ENCODE measurements at regions not wholly inside any gene's neighbourhood (a gene's known extent, or its start where the extent isn't known, plus 50 kb on each side); places are given as distances from the start of the nearest gene placed in this dataset.

DNA sequence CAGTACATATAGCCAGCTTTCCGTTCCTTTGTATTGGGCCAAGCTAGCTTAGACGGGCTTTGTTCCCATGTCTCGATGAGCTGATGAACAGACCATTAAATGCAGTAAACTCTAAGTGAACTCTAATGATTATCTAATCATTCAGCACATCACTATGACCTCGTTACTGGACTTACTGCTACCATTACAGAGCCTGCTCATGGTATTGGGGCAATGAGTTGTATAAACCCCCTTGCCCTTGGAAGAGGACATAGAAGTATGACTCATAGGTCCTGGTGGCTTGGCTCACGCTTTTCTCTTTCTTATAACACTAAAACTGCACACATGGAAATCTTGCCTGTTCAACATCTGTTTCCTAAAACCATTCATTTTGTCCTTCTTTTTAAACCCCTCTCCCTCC is 93.6 kb upstream of the DYNLRB2 start:
- Histone ChIP-seq H3K4me3 (ENCODE audit: low read length) (no peak overlapping the region), H3K27ac (ENCODE audit: low read length) (no peak overlapping the region), H3K27me3 (ENCODE audit: low read length) (0 out of 2 replicates have a peak, but pooled peaks cover 12% of the 10 kb centered on the region), H2AFZ (ENCODE audit: low read length) (no peak overlapping the region), H4K20me1 (ENCODE audit: low read length) (no peaks in the 10 kb centered on the region), H3K79me2 (ENCODE audit: low read length) (no peaks in the 10 kb centered on the region), H3K4me1 (ENCODE audit: insufficient read depth, low read length) (no peaks in the 10 kb centered on the region), H3K9me3 (ENCODE audit: low read length) (no peaks in the 10 kb centered on the region), H3K36me3 (ENCODE audit: low read depth, low read length) (no peaks in the 10 kb centered on the region), H3F3A (ENCODE audit: low read length, unreplicated experiment) (no peaks in the 10 kb centered on the region), H3K9me2 (replicated peaks; ENCODE audit: low read length) (no peaks in the 10 kb centered on the region), H3K9ac (ENCODE audit: low read length) (no peak overlapping the region), H3K4me2 (ENCODE audit: low read length) (no peak overlapping the region)
- CTCF ChIA-PET: no interaction called here
- DNase-seq: no peak
- intact Hi-C loops (cut with micrococcal nuclease): no loop called here
- TF ChIP-seq EZH2phosphoT487 (IDR thresholded peaks at IDR 0.05; ENCODE audit: borderline replicate concordance, low read length): no peak
- TF ChIP-seq, protein P1, sequence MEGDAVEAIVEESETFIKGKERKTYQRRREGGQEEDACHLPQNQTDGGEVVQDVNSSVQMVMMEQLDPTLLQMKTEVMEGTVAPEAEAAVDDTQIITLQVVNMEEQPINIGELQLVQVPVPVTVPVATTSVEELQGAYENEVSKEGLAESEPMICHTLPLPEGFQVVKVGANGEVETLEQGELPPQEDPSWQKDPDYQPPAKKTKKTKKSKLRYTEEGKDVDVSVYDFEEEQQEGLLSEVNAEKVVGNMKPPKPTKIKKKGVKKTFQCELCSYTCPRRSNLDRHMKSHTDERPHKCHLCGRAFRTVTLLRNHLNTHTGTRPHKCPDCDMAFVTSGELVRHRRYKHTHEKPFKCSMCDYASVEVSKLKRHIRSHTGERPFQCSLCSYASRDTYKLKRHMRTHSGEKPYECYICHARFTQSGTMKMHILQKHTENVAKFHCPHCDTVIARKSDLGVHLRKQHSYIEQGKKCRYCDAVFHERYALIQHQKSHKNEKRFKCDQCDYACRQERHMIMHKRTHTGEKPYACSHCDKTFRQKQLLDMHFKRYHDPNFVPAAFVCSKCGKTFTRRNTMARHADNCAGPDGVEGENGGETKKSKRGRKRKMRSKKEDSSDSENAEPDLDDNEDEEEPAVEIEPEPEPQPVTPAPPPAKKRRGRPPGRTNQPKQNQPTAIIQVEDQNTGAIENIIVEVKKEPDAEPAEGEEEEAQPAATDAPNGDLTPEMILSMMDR (conservative IDR thresholded peaks at IDR 0.05; ENCODE audit: low read depth, low read length): no peak
- TF ChIP-seq EZH2 (IDR thresholded peaks at IDR 0.05; ENCODE audit: low read length, unreplicated experiment): no peak
- no TSS peak for BruUV-seq (replicated peaks)
- POLR2A ChIA-PET (ENCODE audit: unreplicated experiment): no interaction called here
- ATAC-seq: no peak

DNA sequence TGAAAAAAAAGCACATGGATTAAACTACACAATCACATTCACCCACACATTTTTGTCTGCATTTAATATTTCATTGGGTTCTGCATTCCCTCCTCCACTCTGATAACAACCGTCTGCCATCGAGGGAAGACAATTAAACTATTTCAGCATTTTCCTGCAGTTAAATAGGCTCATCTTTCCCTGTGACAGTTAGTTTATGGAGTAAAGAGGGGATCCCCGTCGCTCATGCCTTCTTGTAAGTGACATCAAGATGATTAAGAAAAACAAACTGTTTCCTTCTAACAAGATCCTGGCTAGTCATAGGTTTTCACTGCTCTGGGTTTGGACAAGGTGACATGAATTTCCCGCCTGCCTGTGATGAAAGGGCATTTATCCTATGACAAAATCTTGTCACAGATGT is 98.0 kb upstream of the DYNLRB2 start:
- Histone ChIP-seq H3K9me3 (ENCODE audit: low read length) (no peaks in the 10 kb centered on the region), H3K9ac (ENCODE audit: low read length) (no peak overlapping the region), H3F3A (ENCODE audit: low read length, unreplicated experiment) (no peaks in the 10 kb centered on the region), H3K4me1 (ENCODE audit: insufficient read depth, low read length) (no peaks in the 10 kb centered on the region), H3K27me3 (ENCODE audit: low read length) (0 out of 2 replicates have a peak, but pooled peaks cover 8% of the 10 kb centered on the region), H3K9me2 (replicated peaks; ENCODE audit: low read length) (no peaks in the 10 kb centered on the region), H3K36me3 (ENCODE audit: low read depth, low read length) (no peaks in the 10 kb centered on the region), H3K4me3 (ENCODE audit: low read length) (no peak overlapping the region), H3K79me2 (ENCODE audit: low read length) (no peaks in the 10 kb centered on the region), H3K4me2 (ENCODE audit: low read length) (no peak overlapping the region), H3K27ac (ENCODE audit: low read length) (no peak overlapping the region), H2AFZ (ENCODE audit: low read length) (no peak overlapping the region), H4K20me1 (ENCODE audit: low read length) (no peaks in the 10 kb centered on the region)
- TF ChIP-seq EZH2 (IDR thresholded peaks at IDR 0.05; ENCODE audit: low read length, unreplicated experiment) (no peak), EZH2phosphoT487 (IDR thresholded peaks at IDR 0.05; ENCODE audit: borderline replicate concordance, low read length) (no peak)
- TF ChIP-seq, protein P1 (conservative IDR thresholded peaks at IDR 0.05; ENCODE audit: low read depth, low read length): no peak
- intact Hi-C loops (cut with micrococcal nuclease): no loop called here
- BruUV-seq (replicated peaks): no TSS peak
- ChIA-PET POLR2A (ENCODE audit: unreplicated experiment) (no interaction called here), CTCF (no interaction called here)
- no peak for ATAC-seq
- no peak for DNase-seq

DNA sequence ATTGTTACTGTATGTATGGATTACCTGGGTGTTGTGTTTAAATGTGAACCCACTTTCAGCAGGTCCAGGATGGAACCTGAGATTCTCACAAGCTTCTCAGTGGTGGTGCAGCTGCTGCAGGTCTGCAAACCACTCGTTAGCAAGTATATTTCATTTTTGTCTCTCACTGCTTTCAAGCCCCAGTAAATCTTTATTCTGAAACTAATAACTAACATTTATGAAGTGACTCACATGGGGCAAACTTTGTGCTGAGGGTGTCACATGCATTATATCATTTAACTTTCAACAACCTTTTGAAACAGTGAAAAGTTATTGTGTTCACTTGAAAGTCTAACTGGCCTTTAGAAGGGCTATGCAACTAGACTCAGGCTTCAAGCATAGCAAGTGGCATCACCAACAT is 98.9 kb upstream of the DYNLRB2 start:
- CTCF ChIA-PET: no interaction called here
- TF ChIP-seq EZH2phosphoT487 (IDR thresholded peaks at IDR 0.05; ENCODE audit: borderline replicate concordance, low read length) (no peak), EZH2 (IDR thresholded peaks at IDR 0.05; ENCODE audit: low read length, unreplicated experiment) (no peak)
- TF ChIP-seq, protein P1 (conservative IDR thresholded peaks at IDR 0.05; ENCODE audit: low read depth, low read length): no peak
- H3K4me1 ChIP-seq (ENCODE audit: insufficient read depth, low read length): no peaks in the 10 kb centered on the region
- ATAC-seq (no peak), DNase-seq (no peak)
- 0 out of 2 replicates have a peak, but pooled peaks cover 8% of the 10 kb centered on the region for H3K27me3 ChIP-seq (ENCODE audit: low read length)
- H3K9ac ChIP-seq (ENCODE audit: low read length): no peak overlapping the region
- H3K4me3 ChIP-seq (ENCODE audit: low read length): no peak overlapping the region
- H3K27ac ChIP-seq (ENCODE audit: low read length): no peak overlapping the region
- H3K4me2 ChIP-seq (ENCODE audit: low read length): no peak overlapping the region
- intact Hi-C loops (cut with micrococcal nuclease): no loop called here
- H3K9me3 ChIP-seq (ENCODE audit: low read length): no peaks in the 10 kb centered on the region
- no TSS peak for BruUV-seq (replicated peaks)
- no peaks in the 10 kb centered on the region for H4K20me1 ChIP-seq (ENCODE audit: low read length)
- H3F3A ChIP-seq (ENCODE audit: low read length, unreplicated experiment): no peaks in the 10 kb centered on the region
- POLR2A ChIA-PET (ENCODE audit: unreplicated experiment): no interaction called here
- no peaks in the 10 kb centered on the region for H3K79me2 ChIP-seq (ENCODE audit: low read length)
- H2AFZ ChIP-seq (ENCODE audit: low read length): no peak overlapping the region
- H3K9me2 ChIP-seq (replicated peaks; ENCODE audit: low read length): no peaks in the 10 kb centered on the region
- no peaks in the 10 kb centered on the region for H3K36me3 ChIP-seq (ENCODE audit: low read depth, low read length)

Data from PC-3 (cell line).